Coronary artery (tissue), 2 donors: ENCODE measurements at regions not wholly inside any gene's neighbourhood (a gene's known extent, or its start where the extent isn't known, plus 50 kb on each side); places are given as distances from the start of the nearest gene placed in this dataset.

Source experiments
- DNase-seq: peaks from one replicate; pipeline ENCODE4 v3.0.0-alpha.2; 2017; ENCODE audit warnings: low spot score
- H3K27ac ChIP-seq, 2 donors: fragments of 200-600 bp; sonication (generic); one replicate each; pipeline ENCODE4 v1.5.1; 2016 to 2019
- H3K4me3 ChIP-seq: fragments of 200-600 bp; sonication (generic); 2 replicates; pipeline ENCODE4 v1.5.1; 2016; ENCODE audit warnings: mild to moderate bottlenecking, moderate library complexity
- TF ChIP-seq, protein P1 (sequence below): fragments of 200-600 bp; sonication (generic); IDR thresholded peaks from one replicate; pipeline ENCODE4 v1.5.1; 2019; ENCODE audit warnings: antibody characterized with exemption

DNA sequence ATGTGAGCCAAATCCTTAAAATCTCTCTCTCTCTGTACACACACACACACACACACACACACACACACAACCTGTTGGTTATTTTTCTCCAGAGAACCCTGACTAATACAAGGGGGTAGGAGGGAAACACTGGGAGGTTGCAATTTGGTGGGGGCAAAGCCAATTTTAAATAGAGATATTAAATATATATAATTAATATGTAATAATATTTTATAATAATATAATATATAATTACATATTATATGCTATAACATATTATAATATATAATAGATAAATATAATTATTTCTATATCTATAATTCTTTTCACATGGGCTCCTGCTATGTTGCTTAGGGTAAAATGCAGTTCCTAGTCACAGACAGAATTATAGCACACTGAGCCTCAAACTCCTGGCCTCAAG, 1354.2 kb downstream of the FSTL5 start:
- Histone ChIP-seq H3K4me3 (no peak overlapping the region), H3K27ac (no peak overlapping the region)
- TF ChIP-seq, protein P1, sequence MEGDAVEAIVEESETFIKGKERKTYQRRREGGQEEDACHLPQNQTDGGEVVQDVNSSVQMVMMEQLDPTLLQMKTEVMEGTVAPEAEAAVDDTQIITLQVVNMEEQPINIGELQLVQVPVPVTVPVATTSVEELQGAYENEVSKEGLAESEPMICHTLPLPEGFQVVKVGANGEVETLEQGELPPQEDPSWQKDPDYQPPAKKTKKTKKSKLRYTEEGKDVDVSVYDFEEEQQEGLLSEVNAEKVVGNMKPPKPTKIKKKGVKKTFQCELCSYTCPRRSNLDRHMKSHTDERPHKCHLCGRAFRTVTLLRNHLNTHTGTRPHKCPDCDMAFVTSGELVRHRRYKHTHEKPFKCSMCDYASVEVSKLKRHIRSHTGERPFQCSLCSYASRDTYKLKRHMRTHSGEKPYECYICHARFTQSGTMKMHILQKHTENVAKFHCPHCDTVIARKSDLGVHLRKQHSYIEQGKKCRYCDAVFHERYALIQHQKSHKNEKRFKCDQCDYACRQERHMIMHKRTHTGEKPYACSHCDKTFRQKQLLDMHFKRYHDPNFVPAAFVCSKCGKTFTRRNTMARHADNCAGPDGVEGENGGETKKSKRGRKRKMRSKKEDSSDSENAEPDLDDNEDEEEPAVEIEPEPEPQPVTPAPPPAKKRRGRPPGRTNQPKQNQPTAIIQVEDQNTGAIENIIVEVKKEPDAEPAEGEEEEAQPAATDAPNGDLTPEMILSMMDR: no peak
- DNase-seq: no peak

DNA sequence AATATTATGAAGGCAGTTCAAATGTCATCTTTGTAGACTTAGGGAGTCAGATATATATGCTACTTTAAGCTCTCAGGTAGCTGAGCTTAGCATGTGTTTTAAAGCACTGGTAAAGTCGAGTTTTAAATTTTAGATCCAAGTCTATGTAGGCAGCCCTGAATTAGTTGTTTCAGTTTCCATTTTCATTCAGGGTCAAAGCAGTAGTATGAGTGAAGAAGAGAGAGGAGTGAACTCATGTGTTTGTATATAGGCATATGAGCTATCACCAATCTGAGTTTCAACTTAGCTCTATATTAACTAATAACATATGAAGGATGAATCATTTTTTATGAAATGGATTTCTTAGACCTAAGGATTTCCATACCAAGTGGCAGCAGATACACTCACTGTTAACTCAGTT, 1353.4 kb downstream of the FSTL5 start:
- TF ChIP-seq, protein P1: no peak
- no peak overlapping the region for H3K27ac ChIP-seq
- H3K4me3 ChIP-seq: no peak overlapping the region
- no peak for DNase-seq

DNA sequence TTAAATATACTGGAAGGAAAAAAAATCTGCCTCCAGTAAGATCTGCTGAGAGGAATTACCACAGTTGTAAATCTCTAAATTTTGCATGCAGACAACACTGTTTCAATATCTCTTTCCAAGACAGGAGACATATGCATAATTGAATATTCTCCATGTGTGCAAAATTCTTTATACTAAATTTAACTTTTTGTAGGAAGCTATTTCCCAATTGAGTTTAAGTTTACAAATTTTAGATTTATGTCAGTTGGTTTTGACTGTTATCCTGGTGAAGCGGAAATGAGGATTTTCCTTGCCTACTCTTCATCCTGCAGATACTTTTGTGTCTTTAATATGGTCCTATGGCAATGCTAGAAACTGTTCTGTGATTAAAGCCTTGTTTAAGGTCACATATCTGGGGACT, 1352.9 kb downstream of the FSTL5 start:
- DNase-seq: no peak
- TF ChIP-seq, protein P1: no peak
- no peak overlapping the region for H3K4me3 ChIP-seq
- H3K27ac ChIP-seq: no peak overlapping the region

GRCh38 chr4:160811956-160812355, 1351.8 kb downstream of the FSTL5 start:
- DNase-seq: no peak
- H3K27ac ChIP-seq: no peak overlapping the region
- TF ChIP-seq, protein P1: no peak
- H3K4me3 ChIP-seq: no peak overlapping the region

DNA sequence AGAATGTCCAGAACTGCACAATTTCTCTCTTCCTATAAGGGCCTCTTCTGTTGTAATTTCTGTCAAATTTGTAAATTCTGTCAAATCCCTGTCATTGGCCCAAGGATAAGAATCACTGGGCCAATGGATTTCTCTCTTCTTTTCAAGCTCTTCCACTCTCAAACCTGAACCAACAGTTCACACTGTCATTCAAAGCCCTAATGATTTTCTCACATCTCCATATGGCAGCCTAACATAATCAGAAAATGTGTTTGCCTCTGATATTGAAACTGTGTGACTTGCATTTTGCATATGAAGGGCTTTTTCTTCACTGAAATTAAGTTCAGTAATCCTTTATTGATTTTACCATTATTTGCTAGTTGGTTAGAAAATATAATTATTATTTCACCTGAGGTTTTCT, 1349.1 kb downstream of the FSTL5 start:
- no peak overlapping the region for H3K4me3 ChIP-seq
- TF ChIP-seq, protein P1: no peak
- DNase-seq: no peak
- no peak overlapping the region for H3K27ac ChIP-seq

DNA sequence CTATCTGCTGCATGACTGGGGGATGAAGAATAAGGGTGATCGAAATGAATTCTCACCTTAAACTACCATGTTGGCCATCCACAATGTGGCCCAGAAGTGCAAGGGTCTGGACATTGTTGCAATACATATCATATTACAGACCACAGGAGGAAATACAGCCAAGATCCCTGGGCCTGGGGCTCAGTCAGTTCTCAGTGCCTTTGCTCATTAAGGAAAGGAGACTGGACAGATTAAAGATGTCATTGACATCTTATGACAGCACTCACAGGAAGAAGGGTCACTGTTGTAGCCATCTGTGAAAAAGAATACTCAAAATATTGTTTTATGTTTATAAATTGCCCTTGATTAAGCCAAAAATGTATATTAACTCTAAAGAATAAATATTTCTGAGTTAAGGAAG, 1345.2 kb downstream of the FSTL5 start:
- TF ChIP-seq, protein P1: no peak
- H3K4me3 ChIP-seq: no peak overlapping the region
- H3K27ac ChIP-seq: no peak overlapping the region
- DNase-seq: no peak

- no peak overlapping the region for H3K4me3 ChIP-seq
- no peak for DNase-seq
- no peak overlapping the region for H3K27ac ChIP-seq
- TF ChIP-seq, protein P1: no peak
Measured at GRCh38 chr4:160819791-160820190, 1344.0 kb downstream of the FSTL5 start.
